Tibial nerve (tissue), 4 donors: ENCODE measurements at regions not wholly inside any gene's neighbourhood (a gene's known extent, or its start where the extent isn't known, plus 50 kb on each side); places are given as distances from the start of the nearest gene placed in this dataset.

Source experiments
- CTCF ChIP-seq, 5 experiments: fragments of 200-600 bp in 3 of 5; fragments of 450-650 bp in 2 of 5; sonication (generic) in 3 of 5; IDR thresholded peaks; one replicate each; pipeline ENCODE4 v1.5.1; 2016 to 2019; ENCODE audit warnings: antibody characterized with exemption in 5 of 5, mild to moderate bottlenecking in 3 of 5, moderate library complexity in 2 of 5
- EP300 ChIP-seq, 2 donors: sonication (generic); formaldehyde crosslinking; IDR thresholded peaks; one replicate each; pipeline ENCODE4 v1.6.1; 2017; ENCODE audit warnings: antibody characterized with exemption in 2 of 2, mild to moderate bottlenecking in 1 of 2
- POLR2A ChIP-seq, 2 donors: fragments of 450-650 bp; IDR thresholded peaks; one replicate each; pipeline ENCODE4 v1.6.1; 2017; ENCODE audit warnings: antibody characterized with exemption in 2 of 2, mild to moderate bottlenecking in 2 of 2, moderate library complexity in 2 of 2

GRCh38 chr13:106888148-106888547, 320.2 kb upstream of the ARGLU1 start:
- TF ChIP-seq POLR2A (IDR thresholded peaks at IDR 0.05) (no peak), CTCF (IDR thresholded peaks at IDR 0.05) (no peak), EP300 (IDR thresholded peaks at IDR 0.05) (no peak)
